ENCODE measurements at regions not wholly inside any gene's neighbourhood (a gene's known extent, or its start where the extent isn't known, plus 50 kb on each side); places are given as distances from the start of the nearest gene placed in this dataset.
"Not testable (repeated sequence)": the region's sequence is repeated elsewhere in the genome, so short reads cannot be mapped to it uniquely, and the experiment has no call there.

GRCh38 chr10:128578766-128579165 lies 452.5 kb upstream of the MKI67 start:
- Histone ChIP-seq H3K9me3 (replicated peaks in 1 of 2; ENCODE audit: control insufficient read depth in 2 of 2, insufficient read depth in 1 of 2, low read depth in 1 of 2, low read length in 2 of 2) (no peaks in the 10 kb centered on the region), H3K14ac (ENCODE audit: low read length) (no peak overlapping the region), H4K8ac (ENCODE audit: low read depth, low read length) (no peak overlapping the region), H3K4ac (ENCODE audit: low read length) (no peak overlapping the region), H2BK12ac (ENCODE audit: low read length) (no peak overlapping the region), H2BK15ac (ENCODE audit: low read length) (no peak overlapping the region), H3K27me3 (ENCODE audit: control insufficient read depth in 3 of 3, insufficient read depth in 3 of 3, low read depth in 1 of 3, low read length in 3 of 3) (no peaks in the 10 kb centered on the region), H3K79me1 (ENCODE audit: low read depth, low read length) (no peaks in the 10 kb centered on the region), H3K9ac (ENCODE audit: low read depth, low read length, poor library complexity) (no peak overlapping the region), H3K4me3 (ENCODE audit: low read length in 2 of 2) (no peak overlapping the region), H3K27ac (replicated peaks; ENCODE audit: low read length) (no peak overlapping the region), H4K91ac (ENCODE audit: low read depth, low read length, poor library complexity) (no peak overlapping the region), H2BK120ac (ENCODE audit: low read depth, low read length) (no peak overlapping the region), H2BK5ac (ENCODE audit: low read length) (no peak overlapping the region), H3K4me2 (ENCODE audit: insufficient read depth, low read length, poor library complexity, severe bottlenecking) (no peak overlapping the region), H2AFZ (ENCODE audit: low read length) (no peak overlapping the region), H3K4me1 (ENCODE audit: control insufficient read depth in 2 of 2, insufficient read depth in 1 of 2, low read depth in 1 of 2, low read length in 2 of 2) (peaks cover 0 to 4% of the 10 kb centered on the region in 2 donors), H3K36me3 (replicated peaks in 1 of 2; ENCODE audit: control insufficient read depth in 2 of 2, insufficient read depth in 2 of 2, low read length in 2 of 2) (no peaks in the 10 kb centered on the region), H2AK5ac (ENCODE audit: low read depth, low read length) (no peak overlapping the region), H3K23ac (ENCODE audit: low read depth, low read length, poor library complexity) (no peak overlapping the region), H3K18ac (ENCODE audit: low read length) (no peak overlapping the region)
- WGBS, 2 donors (ENCODE audit: extremely low coverage in 2 of 2, insufficient read length in 2 of 2, insufficient replicate concordance in 1 of 2) = no CpG with 5 or more reads among the region's 5 CpGs
- DNase-seq (ENCODE audit: low spot score) = no peak

- H2BK12ac ChIP-seq (ENCODE audit: low read length) = no peak overlapping the region
- no peak overlapping the region for H3K27ac ChIP-seq (replicated peaks; ENCODE audit: low read length)
- WGBS, 2 donors (ENCODE audit: extremely low coverage in 2 of 2, insufficient read length in 2 of 2, insufficient replicate concordance in 1 of 2) = no CpG with 5 or more reads among the region's 8 CpGs
- H3K9me3 ChIP-seq (replicated peaks in 1 of 2; ENCODE audit: control insufficient read depth in 2 of 2, insufficient read depth in 1 of 2, low read depth in 1 of 2, low read length in 2 of 2) = no peaks in the 10 kb centered on the region
- H4K8ac ChIP-seq (ENCODE audit: low read depth, low read length) = no peak overlapping the region
- H3K9ac ChIP-seq (ENCODE audit: low read depth, low read length, poor library complexity) = no peak overlapping the region
- H4K91ac ChIP-seq (ENCODE audit: low read depth, low read length, poor library complexity) = no peak overlapping the region
- no peak overlapping the region for H3K18ac ChIP-seq (ENCODE audit: low read length)
- H3K4me1 ChIP-seq (ENCODE audit: control insufficient read depth in 2 of 2, insufficient read depth in 1 of 2, low read depth in 1 of 2, low read length in 2 of 2) = peaks cover 0 to 4% of the 10 kb centered on the region in 2 donors
- H3K79me1 ChIP-seq (ENCODE audit: low read depth, low read length) = no peaks in the 10 kb centered on the region
- H2AK5ac ChIP-seq (ENCODE audit: low read depth, low read length) = no peak overlapping the region
- H3K4ac ChIP-seq (ENCODE audit: low read length) = no peak overlapping the region
- H2BK15ac ChIP-seq (ENCODE audit: low read length) = no peak overlapping the region
- H3K27me3 ChIP-seq (ENCODE audit: control insufficient read depth in 3 of 3, insufficient read depth in 3 of 3, low read depth in 1 of 3, low read length in 3 of 3) = no peaks in the 10 kb centered on the region
- no peak overlapping the region for H2BK5ac ChIP-seq (ENCODE audit: low read length)
- no peak overlapping the region for H3K23ac ChIP-seq (ENCODE audit: low read depth, low read length, poor library complexity)
- H3K14ac ChIP-seq (ENCODE audit: low read length) = no peak overlapping the region
- no peak for DNase-seq (ENCODE audit: low spot score)
- no peaks in the 10 kb centered on the region for H3K36me3 ChIP-seq (replicated peaks in 1 of 2; ENCODE audit: control insufficient read depth in 2 of 2, insufficient read depth in 2 of 2, low read length in 2 of 2)
- H2AFZ ChIP-seq (ENCODE audit: low read length) = no peak overlapping the region
- H2BK120ac ChIP-seq (ENCODE audit: low read depth, low read length) = no peak overlapping the region
- no peak overlapping the region for H3K4me3 ChIP-seq (ENCODE audit: low read length in 2 of 2)
- H3K4me2 ChIP-seq (ENCODE audit: insufficient read depth, low read length, poor library complexity, severe bottlenecking) = no peak overlapping the region
These were observed 453.1 kb upstream of the MKI67 start for GRCh38 chr10:128579280-128579865.

GRCh38 chr10:128579901-128580300 lies 453.7 kb upstream of the MKI67 start:
- Histone ChIP-seq H3K4ac (ENCODE audit: low read length) (no peak overlapping the region), H4K8ac (ENCODE audit: low read depth, low read length) (no peak overlapping the region), H3K14ac (ENCODE audit: low read length) (no peak overlapping the region), H3K23ac (ENCODE audit: low read depth, low read length, poor library complexity) (no peak overlapping the region), H2AFZ (ENCODE audit: low read length) (no peak overlapping the region), H3K4me1 (ENCODE audit: control insufficient read depth in 2 of 2, insufficient read depth in 1 of 2, low read depth in 1 of 2, low read length in 2 of 2) (peaks cover 0 to 4% of the 10 kb centered on the region in 2 donors), H3K9ac (ENCODE audit: low read depth, low read length, poor library complexity) (no peak overlapping the region), H3K18ac (ENCODE audit: low read length) (no peak overlapping the region), H3K36me3 (replicated peaks in 1 of 2; ENCODE audit: control insufficient read depth in 2 of 2, insufficient read depth in 2 of 2, low read length in 2 of 2) (no peaks in the 10 kb centered on the region), H4K91ac (ENCODE audit: low read depth, low read length, poor library complexity) (no peak overlapping the region), H3K27ac (replicated peaks; ENCODE audit: low read length) (no peak overlapping the region), H2BK15ac (ENCODE audit: low read length) (no peak overlapping the region), H2BK120ac (ENCODE audit: low read depth, low read length) (no peak overlapping the region), H3K9me3 (replicated peaks in 1 of 2; ENCODE audit: control insufficient read depth in 2 of 2, insufficient read depth in 1 of 2, low read depth in 1 of 2, low read length in 2 of 2) (no peaks in the 10 kb centered on the region), H3K79me1 (ENCODE audit: low read depth, low read length) (no peaks in the 10 kb centered on the region), H3K4me2 (ENCODE audit: insufficient read depth, low read length, poor library complexity, severe bottlenecking) (no peak overlapping the region), H3K27me3 (ENCODE audit: control insufficient read depth in 3 of 3, insufficient read depth in 3 of 3, low read depth in 1 of 3, low read length in 3 of 3) (no peaks in the 10 kb centered on the region), H2BK12ac (ENCODE audit: low read length) (no peak overlapping the region), H2BK5ac (ENCODE audit: low read length) (no peak overlapping the region), H3K4me3 (ENCODE audit: low read length in 2 of 2) (no peak overlapping the region), H2AK5ac (ENCODE audit: low read depth, low read length) (no peak overlapping the region)
- no CpG with 5 or more reads among the region's 3 CpGs for whole genome bisulfite sequencing, 2 donors (ENCODE audit: extremely low coverage in 2 of 2, insufficient read length in 2 of 2, insufficient replicate concordance in 1 of 2)
- DNase-seq (ENCODE audit: low spot score) = no peak

GRCh38 chr10:128583125-128583524 lies 456.9 kb upstream of the MKI67 start:
- not testable (repeated sequence) for H3K4me3 ChIP-seq (ENCODE audit: low read length in 2 of 2); H3K9ac ChIP-seq (ENCODE audit: low read depth, low read length, poor library complexity); H3K27ac ChIP-seq (replicated peaks; ENCODE audit: low read length); DNase-seq (ENCODE audit: low spot score); H3K36me3 ChIP-seq (replicated peaks in 1 of 2; ENCODE audit: control insufficient read depth in 2 of 2, insufficient read depth in 2 of 2, low read length in 2 of 2); H2AK5ac ChIP-seq (ENCODE audit: low read depth, low read length); H3K9me3 ChIP-seq (replicated peaks in 1 of 2; ENCODE audit: control insufficient read depth in 2 of 2, insufficient read depth in 1 of 2, low read depth in 1 of 2, low read length in 2 of 2); H2AFZ ChIP-seq (ENCODE audit: low read length); H3K4me1 ChIP-seq (ENCODE audit: control insufficient read depth in 2 of 2, insufficient read depth in 1 of 2, low read depth in 1 of 2, low read length in 2 of 2); H3K4me2 ChIP-seq (ENCODE audit: insufficient read depth, low read length, poor library complexity, severe bottlenecking); H2BK12ac ChIP-seq (ENCODE audit: low read length); H3K79me1 ChIP-seq (ENCODE audit: low read depth, low read length); H2BK15ac ChIP-seq (ENCODE audit: low read length); H2BK120ac ChIP-seq (ENCODE audit: low read depth, low read length); H3K14ac ChIP-seq (ENCODE audit: low read length); H3K27me3 ChIP-seq (ENCODE audit: control insufficient read depth in 3 of 3, insufficient read depth in 3 of 3, low read depth in 1 of 3, low read length in 3 of 3); H4K8ac ChIP-seq (ENCODE audit: low read depth, low read length); H3K23ac ChIP-seq (ENCODE audit: low read depth, low read length, poor library complexity); H3K4ac ChIP-seq (ENCODE audit: low read length); H4K91ac ChIP-seq (ENCODE audit: low read depth, low read length, poor library complexity); H3K18ac ChIP-seq (ENCODE audit: low read length); H2BK5ac ChIP-seq (ENCODE audit: low read length)
- WGBS, 2 donors (ENCODE audit: extremely low coverage in 2 of 2, insufficient read length in 2 of 2, insufficient replicate concordance in 1 of 2) = no CpG with 5 or more reads among the region's 2 CpGs

Data from neuronal stem cell (in vitro differentiated cells).